Panc1 (cell line): ENCODE measurements at regions not wholly inside any gene's neighbourhood (a gene's known extent, or its start where the extent isn't known, plus 50 kb on each side); places are given as distances from the start of the nearest gene placed in this dataset.

Experiments
- POLR2AphosphoS5 ChIP-seq: IDR thresholded peaks from 2 replicates; pipeline ENCODE4 v1.6.1; 2012; ENCODE audit warnings: mild to moderate bottlenecking, low read depth, low read length, moderate library complexity
- REST ChIP-seq, 2 experiments: IDR thresholded peaks; 2 replicates each; pipeline ENCODE4 v1.6.1; 2011 to 2012; ENCODE audit warnings: low read depth in 2 of 2, control low read depth in 1 of 2, low read length in 1 of 2, mild to moderate bottlenecking in 1 of 2, moderate library complexity in 1 of 2; ENCODE audit not compliant: insufficient read depth in 1 of 2
- SIN3A ChIP-seq: IDR thresholded peaks from 2 replicates; pipeline ENCODE4 v1.6.1; 2012; ENCODE audit warnings: low read depth, mild to moderate bottlenecking, low read length, moderate library complexity, borderline replicate concordance; ENCODE audit not compliant: insufficient read depth
- TCF7L2 ChIP-seq: IDR thresholded peaks from 2 replicates; pipeline ENCODE4 v1.6.1; 2011; ENCODE audit warnings: mild to moderate bottlenecking, low read depth, low read length, inconsistent platforms
- TF ChIP-seq, protein P1 (sequence below): fragments of 450-650 bp; IDR thresholded peaks from 2 replicates; pipeline ENCODE4 v1.5.1; 2017; ENCODE audit warnings: mild to moderate bottlenecking

DNA sequence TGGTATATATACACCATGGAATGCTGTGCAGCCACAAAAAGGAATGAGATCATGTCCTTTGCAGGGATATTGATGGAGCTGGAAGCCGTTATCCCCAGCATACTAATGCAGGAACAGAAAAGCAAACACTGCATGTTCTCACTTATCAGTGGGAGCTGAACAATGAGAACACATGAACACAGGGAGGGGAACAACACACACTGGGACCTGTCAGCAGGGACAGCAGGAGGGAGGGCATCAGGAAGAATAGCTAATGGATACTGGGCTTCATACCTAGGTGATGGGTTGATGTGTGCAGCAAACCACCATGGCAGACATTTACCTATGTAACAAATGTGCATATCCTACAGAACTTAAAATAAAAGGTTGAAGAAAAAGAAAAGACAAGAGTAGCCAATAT, 81.1 kb upstream of the ADAD1 start:
- TF ChIP-seq, protein P1, sequence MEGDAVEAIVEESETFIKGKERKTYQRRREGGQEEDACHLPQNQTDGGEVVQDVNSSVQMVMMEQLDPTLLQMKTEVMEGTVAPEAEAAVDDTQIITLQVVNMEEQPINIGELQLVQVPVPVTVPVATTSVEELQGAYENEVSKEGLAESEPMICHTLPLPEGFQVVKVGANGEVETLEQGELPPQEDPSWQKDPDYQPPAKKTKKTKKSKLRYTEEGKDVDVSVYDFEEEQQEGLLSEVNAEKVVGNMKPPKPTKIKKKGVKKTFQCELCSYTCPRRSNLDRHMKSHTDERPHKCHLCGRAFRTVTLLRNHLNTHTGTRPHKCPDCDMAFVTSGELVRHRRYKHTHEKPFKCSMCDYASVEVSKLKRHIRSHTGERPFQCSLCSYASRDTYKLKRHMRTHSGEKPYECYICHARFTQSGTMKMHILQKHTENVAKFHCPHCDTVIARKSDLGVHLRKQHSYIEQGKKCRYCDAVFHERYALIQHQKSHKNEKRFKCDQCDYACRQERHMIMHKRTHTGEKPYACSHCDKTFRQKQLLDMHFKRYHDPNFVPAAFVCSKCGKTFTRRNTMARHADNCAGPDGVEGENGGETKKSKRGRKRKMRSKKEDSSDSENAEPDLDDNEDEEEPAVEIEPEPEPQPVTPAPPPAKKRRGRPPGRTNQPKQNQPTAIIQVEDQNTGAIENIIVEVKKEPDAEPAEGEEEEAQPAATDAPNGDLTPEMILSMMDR, result no peak
- no peak for TF ChIP-seq REST (IDR thresholded peaks at IDR 0.05; ENCODE audit: insufficient read depth in 1 of 2, low read depth in 2 of 2, low read length in 1 of 2)
- TF ChIP-seq POLR2AphosphoS5, result no peak
- no peak for TF ChIP-seq TCF7L2
- TF ChIP-seq SIN3A, result no peak
